HCT116 (cell line): ENCODE measurements at regions not wholly inside any gene's neighbourhood (a gene's known extent, or its start where the extent isn't known, plus 50 kb on each side); places are given as distances from the start of the nearest gene placed in this dataset.

Experiments
- ATAC-seq: fragments of 200-7000 bp; cut with Tn5 transposase; 2 replicates; pipeline ENCODE4 v1.9.1; 2020; ENCODE audit warnings: mild to moderate bottlenecking, moderate library complexity
- BruUV-seq: library from RNA; stranded (reverse); fragments of 400-500 nt; replicated peaks from 2 replicates; lab custom pipeline; 2021; lab: Mats Ljungman, UMichigan
- CTCF ChIA-PET: fragments of 300-600 bp; sonication (Branson Sonifier 250); formaldehyde crosslinking; loops from one replicate; lab custom pipeline; 2021; ENCODE audit warnings: antibody characterized with exemption; lab: Charles Lee
- POLR2A ChIA-PET: fragments of 300-600, 350-600 bp; sonication (Branson Sonifier 250); formaldehyde crosslinking; loops from one replicate; lab custom pipeline; 2021; ENCODE audit warnings: antibody characterized with exemption; lab: Charles Lee
- RAD21 ChIA-PET, 2 experiments: fragments of 300-600 bp; sonication (Branson Sonifier 250); formaldehyde crosslinking; loops; one replicate each; lab custom pipeline; 2023; ENCODE audit warnings: low total read pairs in 2 of 2; ENCODE audit not compliant: uncharacterized antibody in 2 of 2, unreplicated experiment in 2 of 2, low non-redundant PET in 1 of 2; lab: Charles Lee
- DNase-seq: peaks from one replicate; pipeline ENCODE4 v3.0.0-alpha.2; 2010; ENCODE audit warnings: low read depth, low spot score
- H2AFZ ChIP-seq: fragments of 200-600 bp; shearing (Covaris generic), sonication (generic); 2 replicates; pipeline ENCODE4 v1.6.1; 2017; ENCODE audit warnings: low read depth, mixed run types, mixed read lengths, antibody characterized with exemption, low read length; ENCODE audit not compliant: poor library complexity, severe bottlenecking
- H3K27ac ChIP-seq: 2 replicates; pipeline ENCODE4 v1.5.1; 2012; ENCODE audit warnings: low read depth, low read length
- H3K27me3 ChIP-seq: fragments of 200-600 bp; sonication (generic); 2 replicates; pipeline ENCODE4 v1.6.1; 2016; ENCODE audit warnings: mixed run types, low read length, mixed read lengths; ENCODE audit not compliant: insufficient read depth
- H3K36me3 ChIP-seq, 2 experiments: fragments of 200-500 bp in 1 of 2; fragments of 200-600 bp in 1 of 2; sonication (Bioruptor generic) in 1 of 2; sonication (generic) in 1 of 2; 2 replicates each; pipeline versions ENCODE4 v1.5.1 to v1.6.1; 2014 to 2016; ENCODE audit warnings: low read length in 2 of 2, inconsistent platforms in 1 of 2, mixed read lengths in 1 of 2, mixed run types in 1 of 2; ENCODE audit not compliant: insufficient read depth in 2 of 2, control insufficient read depth in 1 of 2
- H3K4me1 ChIP-seq, 2 experiments: fragments of 200-600 bp in 1 of 2; sonication (generic) in 1 of 2; 2 replicates each; pipeline versions ENCODE4 v1.5.1 to v1.6.1; 2012 to 2017; ENCODE audit warnings: low read length in 2 of 2, inconsistent platforms in 1 of 2, mild to moderate bottlenecking in 1 of 2, mixed read lengths in 1 of 2, mixed run types in 1 of 2, moderate library complexity in 1 of 2; ENCODE audit not compliant: insufficient read depth in 2 of 2, control insufficient read depth in 1 of 2
- H3K4me2 ChIP-seq: fragments of 200-600 bp; sonication (generic); 2 replicates; pipeline ENCODE4 v1.6.1; 2017; ENCODE audit warnings: mixed run types, low read length, mixed read lengths
- H3K4me3 ChIP-seq, 2 experiments: fragments of 200-600 bp in 1 of 2; sonication (generic) in 1 of 2; replicated peaks in 1 of 2; 2 replicates each; pipeline ENCODE4 v1.5.1; 2011 to 2016; ENCODE audit warnings: low read length in 2 of 2, control low read depth in 1 of 2, low read depth in 1 of 2, mild to moderate bottlenecking in 1 of 2, mixed read lengths in 1 of 2, mixed run types in 1 of 2
- H3K79me2 ChIP-seq: fragments of 200-600 bp; sonication (generic); 2 replicates; pipeline ENCODE4 v1.6.1; 2017; ENCODE audit warnings: mild to moderate bottlenecking, mixed run types, low read length, moderate library complexity, mixed read lengths; ENCODE audit not compliant: insufficient read depth
- H3K9ac ChIP-seq: fragments of 200-600 bp; sonication (generic); 2 replicates; pipeline ENCODE4 v1.6.1; 2016; ENCODE audit warnings: low read length, mixed read lengths
- H3K9me2 ChIP-seq: fragments of 200-600 bp; sonication (generic), shearing (Covaris generic); 2 replicates; pipeline ENCODE4 v1.6.1; 2017; ENCODE audit warnings: mixed run types, mild to moderate bottlenecking, moderate library complexity; ENCODE audit not compliant: insufficient read depth
- H3K9me3 ChIP-seq, 2 experiments: fragments of 200-500 bp in 1 of 2; fragments of 200-600 bp in 1 of 2; sonication (Bioruptor generic) in 1 of 2; sonication (generic) in 1 of 2; 2 replicates each; pipeline ENCODE4 v1.6.1; 2014 to 2017; ENCODE audit warnings: low read length in 2 of 2, mixed read lengths in 2 of 2, inconsistent platforms in 1 of 2, low read depth in 1 of 2, mild to moderate bottlenecking in 1 of 2, mixed run types in 1 of 2, moderate library complexity in 1 of 2; ENCODE audit not compliant: control insufficient read depth in 1 of 2, insufficient read depth in 1 of 2
- H4K20me1 ChIP-seq: fragments of 200-600 bp; sonication (generic), shearing (Covaris generic); 2 replicates; pipeline ENCODE4 v1.6.1; 2017; ENCODE audit warnings: mixed run types, mild to moderate bottlenecking, moderate library complexity; ENCODE audit not compliant: insufficient read depth
- CBX3 ChIP-seq: IDR thresholded peaks from 2 replicates; pipeline ENCODE4 v1.6.1; 2012; ENCODE audit warnings: low read depth
- EZH2phosphoT487 ChIP-seq: fragments of 200-600 bp; IDR thresholded peaks from 2 replicates; pipeline ENCODE4 v1.6.1; 2018; ENCODE audit warnings: antibody characterized with exemption, borderline replicate concordance
- POLR2A ChIP-seq: IDR thresholded peaks from 2 replicates; pipeline ENCODE4 v1.7.0; 2011; ENCODE audit warnings: borderline replicate concordance; ENCODE audit not compliant: insufficient read depth, insufficient read length; ENCODE audit errors: extremely low read depth
- SP1 ChIP-seq: IDR thresholded peaks from 2 replicates; pipeline ENCODE4 v1.6.1; 2012; ENCODE audit warnings: low read depth
- YY1 ChIP-seq: IDR thresholded peaks from 2 replicates; pipeline ENCODE4 v1.6.1; 2011; ENCODE audit warnings: low read length, low read depth, moderate library complexity, mild to moderate bottlenecking; ENCODE audit not compliant: insufficient replicate concordance; ENCODE audit errors: extremely low read depth
- ZFX ChIP-seq: fragments of 450-650 bp; IDR thresholded peaks from 2 replicates; pipeline ENCODE4 v1.6.1; 2017
- intact Hi-C: fragments of 100-400 bp; cut with micrococcal nuclease; formaldehyde crosslinking; loops from 2 replicates; pipeline ENCODE4 v1.10.0; 2022
- TF ChIP-seq, protein P1 (sequence below), 3 experiments: fragments of 200-600 bp in 1 of 3; sonication (generic) in 1 of 3; IDR thresholded peaks in 2 of 3; conservative IDR thresholded peaks in 1 of 3; 2 replicates each; pipeline ENCODE4 v1.5.1; 2012 to 2017; ENCODE audit warnings: low read depth in 2 of 3, low read length in 2 of 3, antibody characterized with exemption in 1 of 3, borderline replicate concordance in 1 of 3, control low read depth in 1 of 3, mild to moderate bottlenecking in 1 of 3, mixed read lengths in 1 of 3, mixed run types in 1 of 3, moderate library complexity in 1 of 3; ENCODE audit not compliant: insufficient read depth in 1 of 3
- TF ChIP-seq, protein P2 (sequence below): IDR thresholded peaks from 2 replicates; pipeline ENCODE4 v1.6.1; 2012; ENCODE audit warnings: low read depth

GRCh38 chr2:15792331-15792730, 148.0 kb upstream of the MYCN start:
- ChIA-PET RAD21 (no interaction called here), POLR2A (no interaction called here), CTCF (no interaction called here)
- no peak for TF ChIP-seq CBX3
- no peak for TF ChIP-seq YY1
- TF ChIP-seq, protein P1, sequence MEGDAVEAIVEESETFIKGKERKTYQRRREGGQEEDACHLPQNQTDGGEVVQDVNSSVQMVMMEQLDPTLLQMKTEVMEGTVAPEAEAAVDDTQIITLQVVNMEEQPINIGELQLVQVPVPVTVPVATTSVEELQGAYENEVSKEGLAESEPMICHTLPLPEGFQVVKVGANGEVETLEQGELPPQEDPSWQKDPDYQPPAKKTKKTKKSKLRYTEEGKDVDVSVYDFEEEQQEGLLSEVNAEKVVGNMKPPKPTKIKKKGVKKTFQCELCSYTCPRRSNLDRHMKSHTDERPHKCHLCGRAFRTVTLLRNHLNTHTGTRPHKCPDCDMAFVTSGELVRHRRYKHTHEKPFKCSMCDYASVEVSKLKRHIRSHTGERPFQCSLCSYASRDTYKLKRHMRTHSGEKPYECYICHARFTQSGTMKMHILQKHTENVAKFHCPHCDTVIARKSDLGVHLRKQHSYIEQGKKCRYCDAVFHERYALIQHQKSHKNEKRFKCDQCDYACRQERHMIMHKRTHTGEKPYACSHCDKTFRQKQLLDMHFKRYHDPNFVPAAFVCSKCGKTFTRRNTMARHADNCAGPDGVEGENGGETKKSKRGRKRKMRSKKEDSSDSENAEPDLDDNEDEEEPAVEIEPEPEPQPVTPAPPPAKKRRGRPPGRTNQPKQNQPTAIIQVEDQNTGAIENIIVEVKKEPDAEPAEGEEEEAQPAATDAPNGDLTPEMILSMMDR (IDR thresholded peaks at IDR 0.05 in 2 of 3, conservative IDR thresholded peaks at IDR 0.05 in 1 of 3; ENCODE audit: borderline replicate concordance in 1 of 3, insufficient read depth in 1 of 3, low read depth in 2 of 3, low read length in 2 of 3): no peak
- TF ChIP-seq, protein P2, sequence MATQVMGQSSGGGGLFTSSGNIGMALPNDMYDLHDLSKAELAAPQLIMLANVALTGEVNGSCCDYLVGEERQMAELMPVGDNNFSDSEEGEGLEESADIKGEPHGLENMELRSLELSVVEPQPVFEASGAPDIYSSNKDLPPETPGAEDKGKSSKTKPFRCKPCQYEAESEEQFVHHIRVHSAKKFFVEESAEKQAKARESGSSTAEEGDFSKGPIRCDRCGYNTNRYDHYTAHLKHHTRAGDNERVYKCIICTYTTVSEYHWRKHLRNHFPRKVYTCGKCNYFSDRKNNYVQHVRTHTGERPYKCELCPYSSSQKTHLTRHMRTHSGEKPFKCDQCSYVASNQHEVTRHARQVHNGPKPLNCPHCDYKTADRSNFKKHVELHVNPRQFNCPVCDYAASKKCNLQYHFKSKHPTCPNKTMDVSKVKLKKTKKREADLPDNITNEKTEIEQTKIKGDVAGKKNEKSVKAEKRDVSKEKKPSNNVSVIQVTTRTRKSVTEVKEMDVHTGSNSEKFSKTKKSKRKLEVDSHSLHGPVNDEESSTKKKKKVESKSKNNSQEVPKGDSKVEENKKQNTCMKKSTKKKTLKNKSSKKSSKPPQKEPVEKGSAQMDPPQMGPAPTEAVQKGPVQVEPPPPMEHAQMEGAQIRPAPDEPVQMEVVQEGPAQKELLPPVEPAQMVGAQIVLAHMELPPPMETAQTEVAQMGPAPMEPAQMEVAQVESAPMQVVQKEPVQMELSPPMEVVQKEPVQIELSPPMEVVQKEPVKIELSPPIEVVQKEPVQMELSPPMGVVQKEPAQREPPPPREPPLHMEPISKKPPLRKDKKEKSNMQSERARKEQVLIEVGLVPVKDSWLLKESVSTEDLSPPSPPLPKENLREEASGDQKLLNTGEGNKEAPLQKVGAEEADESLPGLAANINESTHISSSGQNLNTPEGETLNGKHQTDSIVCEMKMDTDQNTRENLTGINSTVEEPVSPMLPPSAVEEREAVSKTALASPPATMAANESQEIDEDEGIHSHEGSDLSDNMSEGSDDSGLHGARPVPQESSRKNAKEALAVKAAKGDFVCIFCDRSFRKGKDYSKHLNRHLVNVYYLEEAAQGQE: no peak
- no peak for TF ChIP-seq ZFX
- no peak for TF ChIP-seq POLR2A
- no peak for TF ChIP-seq SP1
- no peak for TF ChIP-seq EZH2phosphoT487
- Histone ChIP-seq H3K79me2 (no peaks in the 10 kb centered on the region), H3K27me3 (peaks cover 17% of the 10 kb centered on the region), H3K27ac (no peak overlapping the region), H2AFZ (no peak overlapping the region), H3K4me2 (no peak overlapping the region), H3K9me2 (no peaks in the 10 kb centered on the region), H3K9me3 (no peaks in the 10 kb centered on the region), H3K4me3 (no peak overlapping the region), H3K4me1 (no peaks in the 10 kb centered on the region), H4K20me1 (no peaks in the 10 kb centered on the region), H3K9ac (no peak overlapping the region), H3K36me3 (no peaks in the 10 kb centered on the region)
- no TSS peak for BruUV-seq
- intact Hi-C loops: no loop called here
- no peak for ATAC-seq
- no peak for DNase-seq
